GM23338 (cell line): ENCODE measurements at regions not wholly inside any gene's neighbourhood (a gene's known extent, or its start where the extent isn't known, plus 50 kb on each side); places are given as distances from the start of the nearest gene placed in this dataset.
"Not testable (repeated sequence)": the region's sequence is repeated elsewhere in the genome, so short reads cannot be mapped to it uniquely, and the experiment has no call there.

ENCODE experiments used
- ATAC-seq: fragments of 200-7000 bp; cut with Tn5 transposase; 3 replicates; pipeline ENCODE4 v1.9.1; 2020
- DNase-seq: peaks from one replicate; pipeline ENCODE4 v3.0.0-alpha.2; 2015; ENCODE audit warnings: low spot score
- H2AFZ ChIP-seq: fragments of 200-600 bp; sonication (generic); 2 replicates; pipeline ENCODE4 v1.8.0; 2016; ENCODE audit warnings: antibody characterized with exemption, mild to moderate bottlenecking, moderate library complexity
- H3F3A ChIP-seq: fragments of 200-600 bp; sonication (generic); replicated peaks from 2 replicates; pipeline ENCODE4 v1.8.0; 2017; ENCODE audit warnings: antibody characterized with exemption, mixed run types, low read depth
- H3K27ac ChIP-seq: fragments of 200-600 bp; sonication (generic); 2 replicates; pipeline ENCODE4 v1.6.1; 2016; ENCODE audit warnings: low read depth
- H3K27me3 ChIP-seq: fragments of 200-600 bp; sonication (generic); 2 replicates; pipeline ENCODE4 v1.8.0; 2016; ENCODE audit warnings: mild to moderate bottlenecking, mixed run types, moderate library complexity; ENCODE audit not compliant: insufficient read depth
- H3K36me3 ChIP-seq: fragments of 200-600 bp; sonication (generic); 2 replicates; pipeline ENCODE4 v1.8.0; 2016; ENCODE audit warnings: mild to moderate bottlenecking; ENCODE audit not compliant: insufficient read depth
- H3K4me1 ChIP-seq: fragments of 200-600 bp; sonication (generic); 2 replicates; pipeline ENCODE4 v1.8.0; 2016; ENCODE audit warnings: mild to moderate bottlenecking, moderate library complexity; ENCODE audit not compliant: insufficient read depth
- H3K4me2 ChIP-seq: fragments of 200-600 bp; sonication (generic); 2 replicates; pipeline ENCODE4 v1.7.1; 2017; ENCODE audit warnings: mixed run types
- H3K4me3 ChIP-seq: fragments of 200-600 bp; sonication (generic); 2 replicates; pipeline ENCODE4 v1.6.1; 2016; ENCODE audit warnings: mixed run types
- H3K79me2 ChIP-seq: fragments of 200-600 bp; sonication (generic); replicated peaks from 2 replicates; pipeline ENCODE4 v1.8.0; 2017; ENCODE audit warnings: mild to moderate bottlenecking; ENCODE audit not compliant: insufficient read depth
- H3K9me2 ChIP-seq: fragments of 200-600 bp; sonication (generic); 2 replicates; pipeline ENCODE4 v1.8.0; 2017; ENCODE audit not compliant: insufficient read depth
- H4K20me1 ChIP-seq: fragments of 200-600 bp; sonication (generic); replicated peaks from 2 replicates; pipeline ENCODE4 v1.8.0; 2017; ENCODE audit warnings: mild to moderate bottlenecking; ENCODE audit not compliant: insufficient read depth
- H3K27ac Mint-ChIP-seq: 2 replicates; pipeline ENCODE4 v1.8.0; 2020; ENCODE audit warnings: inconsistent platforms, mild to moderate bottlenecking, moderate library complexity, mixed read lengths
- H3K27me3 Mint-ChIP-seq: 3 replicates; pipeline ENCODE4 v1.8.0; 2022; ENCODE audit warnings: low read depth, mild to moderate bottlenecking, moderate library complexity, mixed read lengths, inconsistent platforms; ENCODE audit not compliant: insufficient read depth, poor library complexity
- H3K36me3 Mint-ChIP-seq: 3 replicates; pipeline ENCODE4 v1.8.0; 2021; ENCODE audit warnings: low read depth, mild to moderate bottlenecking, inconsistent platforms, moderate library complexity, mixed read lengths
- H3K4me1 Mint-ChIP-seq: 3 replicates; pipeline ENCODE4 v1.8.0; 2020; ENCODE audit warnings: mild to moderate bottlenecking, inconsistent platforms, mixed read lengths
- H3K4me3 Mint-ChIP-seq: 3 replicates; pipeline ENCODE4 v1.8.0; 2021; ENCODE audit warnings: moderate library complexity, mild to moderate bottlenecking, inconsistent platforms, mixed read lengths
- H3K9me3 Mint-ChIP-seq: 3 replicates; pipeline ENCODE4 v1.8.0; 2020; ENCODE audit warnings: moderate library complexity, mild to moderate bottlenecking, inconsistent platforms, mixed read lengths
- CTCF ChIP-seq, 2 experiments: fragments of 200-600 bp in 1 of 2; sonication (generic) in 1 of 2; conservative IDR thresholded peaks; 2 replicates each; pipeline versions ENCODE4 v1.5.1 to v1.6.1; 2016 to 2017; ENCODE audit warnings: antibody characterized with exemption in 2 of 2, low read depth in 2 of 2, mild to moderate bottlenecking in 2 of 2, moderate library complexity in 1 of 2
- JUNB ChIP-seq: IDR thresholded peaks from one replicate; pipeline ENCODE4 v1.6.1; 2016; ENCODE audit warnings: antibody characterized with exemption; ENCODE audit not compliant: unreplicated experiment
- POLR2AphosphoS5 ChIP-seq: IDR thresholded peaks from 2 replicates; pipeline ENCODE4 v1.6.1; 2016; ENCODE audit warnings: antibody characterized with exemption, low read depth
- ZNF462 ChIP-seq: fragments of 250-450 bp; sonication (Bioruptor Pico); IDR thresholded peaks from 2 replicates; pipeline ENCODE4 v1.5.0; 2020; ENCODE audit warnings: mild to moderate bottlenecking, moderate library complexity

GRCh38 chr6:133092771-133093170 lies 148.4 kb upstream of the EYA4 start:
- Mint-ChIP-seq H3K9me3 (no peaks in the 10 kb centered on the region; the same call in 2 of the 3 replicates), H3K36me3 (no peaks in the 10 kb centered on the region), H3K27ac (no peak overlapping the region), H3K4me1 (peaks cover 22% of the 10 kb centered on the region), H3K4me3 (no peak overlapping the region), H3K27me3 (peaks cover 2% of the 10 kb centered on the region)
- DNase-seq = no peak
- peaks cover 4% of the 10 kb centered on the region; the same call in 1 of the 2 replicates for H3K9me2 ChIP-seq
- no peak for ATAC-seq
- H3K4me2 ChIP-seq = no peak overlapping the region
- no peaks in the 10 kb centered on the region for H3K36me3 ChIP-seq
- H3K4me1 ChIP-seq = peaks cover 9% of the 10 kb centered on the region; the same call in 1 of the 2 replicates
- H3F3A ChIP-seq = no peaks in the 10 kb centered on the region
- H2AFZ ChIP-seq = no peak overlapping the region
- no peaks in the 10 kb centered on the region for H3K27me3 ChIP-seq
- no peak overlapping the region for H3K4me3 ChIP-seq
- no peak overlapping the region for H3K27ac ChIP-seq
- TF ChIP-seq ZNF462 (CRISPR knock-in tag) (no peak), JUNB (no peak), CTCF (conservative IDR thresholded peaks at IDR 0.05; ENCODE audit: low read depth in 2 of 2) (no peak), POLR2AphosphoS5 (no peak)
- H3K79me2 ChIP-seq = no peaks in the 10 kb centered on the region
- no peaks in the 10 kb centered on the region for H4K20me1 ChIP-seq

GRCh38 chr6:133093211-133093610 lies 147.9 kb upstream of the EYA4 start:
- not testable (repeated sequence) for H3K9me3 Mint-ChIP-seq, H3K27me3 Mint-ChIP-seq, H3K4me3 ChIP-seq, H3K4me2 ChIP-seq, H3K4me3 Mint-ChIP-seq, H3K27me3 ChIP-seq, H3K79me2 ChIP-seq, H3K27ac Mint-ChIP-seq, ATAC-seq, H3K9me2 ChIP-seq, H3K36me3 Mint-ChIP-seq, H3F3A ChIP-seq, DNase-seq, H2AFZ ChIP-seq, H4K20me1 ChIP-seq, H3K36me3 ChIP-seq, H3K4me1 ChIP-seq, H3K27ac ChIP-seq
- H3K4me1 Mint-ChIP-seq = peaks cover 22% of the 10 kb centered on the region
